Hematopoietic multipotent progenitor cell treated with erythropoietin and hydrocortisone succinate and interleukin-3 and kit ligand, for 8 days (in vitro differentiated cells): ENCODE measurements at regions not wholly inside any gene's neighbourhood (a gene's known extent, or its start where the extent isn't known, plus 50 kb on each side); places are given as distances from the start of the nearest gene placed in this dataset.
"Not testable (repeated sequence)": the region's sequence is repeated elsewhere in the genome, so short reads cannot be mapped to it uniquely, and the experiment has no call there.

ENCODE experiments used
- DNase-seq: peaks from one replicate; pipeline ENCODE4 v3.0.0-alpha.2; 2015

DNA sequence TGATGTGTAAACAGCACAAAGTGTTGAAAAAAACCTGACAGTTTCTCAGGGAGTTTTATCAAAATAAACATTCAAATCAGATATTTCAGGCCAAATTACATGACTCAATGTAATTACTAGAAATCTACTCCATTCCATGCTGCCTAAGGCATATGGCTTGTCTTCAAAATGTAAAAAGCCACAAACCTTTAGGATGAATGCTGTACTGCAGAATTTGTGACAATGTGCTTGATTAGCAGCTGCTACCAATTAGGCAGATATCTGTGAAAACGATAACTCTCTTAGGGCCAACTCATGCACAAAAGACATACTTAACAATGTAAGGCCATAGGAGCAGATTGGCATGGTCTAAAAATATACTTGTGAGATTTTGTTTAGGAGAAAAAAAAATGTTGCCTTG lies 267.0 kb downstream of the DACT1 start:
- DNase-seq, result no peak

GRCh38 chr14:58907803-58908202 lies 270.0 kb downstream of the DACT1 start:
- no peak for DNase-seq

DNA sequence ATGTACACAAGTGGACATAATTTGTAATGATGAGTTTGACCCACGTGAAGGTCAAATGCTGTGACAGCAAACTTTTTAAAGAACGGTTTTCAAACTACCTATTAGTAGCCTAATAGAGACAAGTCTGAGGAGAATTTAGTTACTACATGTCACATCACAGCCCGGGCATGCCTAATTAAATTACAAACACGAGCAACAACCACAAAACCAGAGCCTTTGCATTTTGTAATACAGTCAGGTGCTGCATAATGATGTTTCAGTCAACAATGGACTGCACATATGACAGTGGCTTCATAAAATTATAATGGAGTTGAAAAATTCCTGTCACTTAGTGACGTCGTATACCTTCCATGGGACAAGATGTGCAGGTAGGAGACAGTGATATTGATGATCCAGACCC lies 274.5 kb downstream of the DACT1 start:
- DNase-seq, result no peak

DNA sequence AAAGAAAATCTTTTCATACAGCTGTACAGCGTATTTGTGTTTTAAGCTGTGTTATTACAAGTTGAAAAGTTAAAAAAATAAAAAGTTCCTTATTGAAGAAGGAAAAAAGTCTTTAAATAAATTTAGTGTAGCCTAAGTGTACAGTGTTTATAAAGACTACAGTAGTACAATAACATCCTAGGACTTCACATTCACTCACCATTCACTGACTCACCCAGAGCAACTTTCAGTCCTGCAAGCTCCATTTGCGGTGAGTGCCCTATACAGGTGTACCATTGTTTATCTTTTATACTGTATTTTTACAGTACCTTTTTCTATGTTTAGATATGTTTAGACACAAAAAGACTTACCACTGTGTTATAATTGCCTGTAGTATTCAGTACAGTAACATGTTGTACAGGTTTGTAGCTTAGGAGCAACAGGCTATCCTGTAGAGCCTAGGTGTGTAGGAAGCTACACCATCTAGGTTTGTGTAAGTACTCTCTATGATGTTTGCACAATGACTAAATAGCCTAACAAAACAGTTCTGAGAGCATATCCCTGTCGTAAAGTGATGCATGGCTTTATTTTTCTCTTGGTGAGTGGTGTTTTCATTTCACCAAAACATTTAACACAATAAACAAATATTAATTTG lies 275.2 kb downstream of the DACT1 start:
- DNase-seq, result no peak

DNA sequence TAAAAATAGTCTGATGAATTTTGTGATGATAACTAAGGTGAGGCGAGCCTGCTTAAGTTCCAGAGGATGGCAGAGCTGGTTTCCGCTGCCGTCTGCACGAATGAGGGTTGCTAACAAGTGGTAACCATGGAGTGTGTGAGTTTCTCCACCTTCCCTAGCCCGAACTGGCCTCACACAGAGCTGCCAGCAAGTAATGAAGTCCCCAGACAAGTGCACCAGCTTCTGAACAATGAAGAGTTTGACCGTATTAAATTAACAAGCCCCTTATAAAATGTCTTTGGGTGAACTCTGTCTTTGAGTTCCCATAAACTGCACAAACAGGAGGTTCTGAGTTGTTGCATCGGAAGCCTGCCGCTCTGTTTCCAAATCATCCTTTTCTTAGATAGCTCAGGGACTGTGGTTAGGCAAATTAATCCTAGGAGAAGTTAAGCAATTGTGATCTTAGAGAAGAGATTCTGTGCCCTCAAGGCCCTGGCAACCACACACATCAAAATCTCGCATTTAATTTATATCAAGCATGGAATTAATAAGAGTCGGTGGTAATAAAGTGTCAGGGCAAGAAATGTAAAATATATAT lies 274.1 kb upstream of the DAAM1 start:
- no peak for DNase-seq

DNA sequence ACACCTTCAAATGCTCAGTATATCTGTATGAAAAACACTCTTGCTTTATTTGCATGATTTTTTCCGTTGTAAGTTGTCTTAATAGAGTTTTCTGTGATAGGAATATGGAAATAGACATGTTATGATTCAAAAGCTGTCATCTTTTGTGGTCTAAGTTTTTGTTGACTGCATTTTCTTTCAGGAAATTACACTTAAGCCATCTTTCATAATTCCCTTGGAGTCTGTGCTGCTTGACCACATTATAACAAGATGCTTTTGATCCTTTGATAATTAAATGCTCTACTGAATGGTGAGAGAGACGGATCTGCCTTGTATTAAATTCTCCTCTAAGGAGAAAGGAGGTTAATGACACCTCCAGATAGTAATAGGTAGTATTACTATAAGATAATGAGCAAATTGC lies 272.8 kb upstream of the DAAM1 start:
- DNase-seq, result no peak

- DNase-seq, result no peak
These were observed 270.3 kb upstream of the DAAM1 start for GRCh38 chr14:58918066-58918738.

DNA sequence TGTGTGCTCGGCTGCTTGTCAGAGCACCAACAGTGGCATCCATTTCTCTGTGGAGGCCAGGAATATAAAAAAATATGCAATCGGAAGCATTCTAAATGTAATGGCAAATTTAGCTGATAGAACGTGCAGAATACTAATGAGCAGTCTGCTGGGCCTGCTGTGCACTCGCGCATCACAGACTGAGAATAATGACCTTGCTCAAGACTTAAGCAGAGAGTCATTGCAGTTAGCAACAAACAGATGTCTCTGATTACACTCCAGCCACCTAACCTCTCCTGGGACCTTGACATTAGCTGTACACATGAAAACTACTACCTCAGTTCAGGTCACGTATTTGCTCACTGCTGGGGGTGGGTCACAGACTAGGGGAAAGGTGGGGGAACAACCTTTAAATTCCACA lies 269.2 kb upstream of the DAAM1 start:
- no peak for DNase-seq

GRCh38 chr14:58920230-58920629 lies 268.2 kb upstream of the DAAM1 start:
- no peak for DNase-seq

DNA sequence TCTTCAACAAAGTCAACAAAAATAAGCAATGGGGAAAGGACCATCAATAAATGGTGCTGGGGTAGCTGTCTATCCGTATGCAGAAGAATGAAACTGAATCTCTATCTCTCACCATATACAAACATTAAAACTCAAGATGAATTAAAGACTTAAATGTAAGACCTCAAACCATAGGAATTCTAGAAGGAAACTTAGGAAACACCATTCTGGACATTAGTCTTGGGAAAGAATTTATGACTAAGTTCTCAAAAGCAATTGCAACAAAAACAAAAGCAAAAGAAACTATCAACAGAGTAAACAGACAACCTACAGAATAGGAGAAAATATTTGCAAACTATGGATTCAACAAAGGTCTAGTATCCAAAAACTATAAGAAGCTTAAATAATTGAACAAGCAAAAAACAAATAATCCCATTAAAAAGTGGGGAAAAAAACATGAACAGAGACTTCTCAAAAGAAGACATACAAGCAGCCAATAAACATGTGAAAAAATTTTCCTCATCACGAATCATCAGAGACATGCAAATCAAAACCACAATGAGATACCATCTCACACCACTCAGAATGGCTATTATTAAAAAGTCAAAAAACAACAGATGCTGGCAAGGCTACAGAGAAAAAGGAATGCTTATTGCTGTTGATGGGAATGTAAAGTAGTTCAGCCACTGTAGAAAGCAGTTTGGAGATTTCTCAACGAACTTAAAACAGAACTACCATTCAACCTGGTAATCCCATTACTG lies 266.1 kb upstream of the DAAM1 start:
- not testable (repeated sequence) for DNase-seq

- no peak for DNase-seq
These were observed 264.6 kb upstream of the DAAM1 start for GRCh38 chr14:58923751-58924405.

DNA sequence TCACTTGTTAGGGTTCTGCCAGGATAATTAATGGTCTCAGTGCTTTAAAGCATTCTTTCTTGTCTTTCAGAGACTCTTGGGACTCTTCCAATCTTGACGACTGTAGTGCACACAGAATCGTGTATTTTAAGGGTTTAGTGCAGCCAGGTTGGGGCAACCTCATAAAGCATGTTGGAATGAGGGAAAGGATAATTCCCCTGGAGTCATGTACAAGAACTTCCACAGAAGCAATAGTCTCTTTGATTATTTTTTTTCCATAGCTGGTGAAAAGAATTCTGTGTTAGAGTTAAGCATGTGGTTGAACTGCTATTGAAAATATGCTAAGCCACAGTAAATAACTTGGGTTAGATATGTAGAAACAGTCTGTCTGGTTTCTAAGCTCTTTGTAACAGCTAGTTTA lies 246.8 kb upstream of the DAAM1 start:
- no peak for DNase-seq

- DNase-seq, result no peak
These were observed 246.0 kb upstream of the DAAM1 start for GRCh38 chr14:58942516-58942915.

GRCh38 chr14:58944343-58944967 lies 244.0 kb upstream of the DAAM1 start:
- no peak for DNase-seq

DNA sequence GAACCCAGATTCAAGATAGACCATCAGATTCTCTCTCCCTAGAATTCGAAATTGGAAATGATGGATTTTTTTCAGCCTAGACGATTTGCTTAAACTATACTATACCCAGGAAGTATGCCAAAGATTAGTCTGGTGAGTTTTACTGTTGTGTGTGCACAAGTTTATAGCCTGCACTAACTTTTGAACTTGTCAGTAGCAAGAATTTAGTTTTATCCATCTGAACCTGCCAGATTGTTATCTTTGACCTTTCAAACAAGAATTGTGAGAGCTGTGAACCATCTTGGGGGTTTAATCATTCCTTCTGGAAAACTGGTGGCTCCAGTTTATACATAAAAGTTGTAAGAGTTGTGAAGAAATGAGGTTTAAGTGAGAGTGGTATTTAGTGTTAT lies 243.5 kb upstream of the DAAM1 start:
- no peak for DNase-seq

GRCh38 chr14:58946431-58946830 lies 242.0 kb upstream of the DAAM1 start:
- no peak for DNase-seq

- DNase-seq, result no peak
These were observed 241.3 kb upstream of the DAAM1 start for GRCh38 chr14:58947156-58947555.

DNA sequence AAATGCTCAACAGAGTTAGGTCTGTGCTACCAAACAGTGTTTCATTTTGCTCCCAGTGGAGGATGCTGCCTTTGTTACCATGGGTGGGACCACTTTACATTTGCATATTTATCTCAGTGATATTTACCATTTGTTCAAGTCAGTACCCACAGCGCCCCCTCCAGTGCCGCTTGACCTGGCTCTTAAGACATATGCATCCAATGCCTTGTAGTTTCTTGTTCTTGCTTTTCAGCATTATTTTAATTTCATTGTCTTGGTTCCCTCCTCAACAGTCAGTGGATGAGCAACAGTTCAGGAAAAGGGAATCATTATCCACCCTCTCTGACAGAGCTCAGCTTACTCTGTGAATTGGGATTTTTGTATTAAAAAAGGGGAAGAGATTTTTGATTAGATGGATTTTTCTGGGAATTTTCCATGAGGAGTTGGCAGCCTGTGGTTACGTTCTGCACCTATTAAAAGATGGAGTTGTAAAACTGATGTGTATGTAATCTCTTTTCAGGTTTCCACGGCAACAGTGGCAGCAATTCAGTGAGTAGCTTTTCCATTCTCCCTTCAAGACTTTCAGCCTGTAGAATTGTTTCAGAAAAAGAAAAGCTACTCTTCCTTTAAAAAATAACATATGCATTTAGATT lies 240.5 kb upstream of the DAAM1 start:
- no peak for DNase-seq

DNA sequence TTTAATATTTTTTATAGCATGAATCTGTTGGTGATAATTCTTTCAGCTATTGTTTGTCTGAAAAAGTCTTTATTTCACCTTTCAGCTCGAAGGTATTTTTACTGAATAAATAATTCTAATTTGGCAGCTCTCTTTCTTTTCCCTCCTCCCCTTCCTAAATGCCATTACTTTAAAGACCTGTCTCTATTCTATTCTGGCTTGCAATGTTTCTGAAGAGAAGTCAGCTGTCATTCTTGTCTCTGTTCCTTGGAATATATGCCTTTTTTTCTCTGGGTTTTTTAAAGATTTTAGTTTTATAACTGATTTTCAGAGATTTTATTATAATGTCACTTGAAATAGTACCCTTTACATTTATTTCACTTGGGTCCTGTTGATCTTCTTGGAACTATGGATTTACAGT lies 237.9 kb upstream of the DAAM1 start:
- no peak for DNase-seq

GRCh38 chr14:58951143-58951542 lies 237.3 kb upstream of the DAAM1 start:
- no peak for DNase-seq

GRCh38 chr14:58954052-58954451 lies 234.4 kb upstream of the DAAM1 start:
- no peak for DNase-seq
